DND-41 (cell line): ENCODE measurements at regions not wholly inside any gene's neighbourhood (a gene's known extent, or its start where the extent isn't known, plus 50 kb on each side); places are given as distances from the start of the nearest gene placed in this dataset.
A peak's percentile ranks its signal among the peaks of the same experiment; 100 is the strongest.

Experiments
- ATAC-seq: fragments of 200-7000 bp; cut with Tn5 transposase; 3 replicates; pipeline ENCODE4 v1.9.1; 2021; ENCODE audit warnings: low read depth; ENCODE audit not compliant: insufficient read depth
- DNase-seq: peaks from one replicate; pipeline ENCODE4 v3.0.0-alpha.2; 2020
- H2AFZ ChIP-seq: 2 replicates; pipeline ENCODE4 v1.6.0; 2012; ENCODE audit warnings: low read depth, low read length
- H3K27ac ChIP-seq: 2 replicates; pipeline ENCODE4 v1.5.1; 2012; ENCODE audit warnings: low read length, inconsistent platforms
- H3K27me3 ChIP-seq: fragments of 200-600 bp; sonication (generic); 2 replicates; pipeline ENCODE4 v1.6.0; 2012; ENCODE audit warnings: low read length, mild to moderate bottlenecking, inconsistent platforms; ENCODE audit not compliant: insufficient read depth, poor library complexity
- H3K36me3 ChIP-seq: 2 replicates; pipeline ENCODE4 v1.5.1; 2012; ENCODE audit warnings: low read length, inconsistent platforms; ENCODE audit not compliant: insufficient read depth
- H3K4me1 ChIP-seq: 2 replicates; pipeline ENCODE4 v1.5.1; 2012; ENCODE audit warnings: mild to moderate bottlenecking, low read length; ENCODE audit not compliant: insufficient read depth
- H3K4me2 ChIP-seq: 2 replicates; pipeline ENCODE4 v1.6.0; 2012; ENCODE audit warnings: mild to moderate bottlenecking, moderate library complexity, low read length, inconsistent platforms; ENCODE audit not compliant: insufficient read depth
- H3K4me3 ChIP-seq, 2 experiments: fragments of 200-600 bp in 1 of 2; shearing (Covaris generic) in 1 of 2; 2 replicates each; pipeline ENCODE4 v1.5.1; 2012 to 2016; ENCODE audit warnings: inconsistent platforms in 2 of 2, low read length in 2 of 2, mild to moderate bottlenecking in 2 of 2, low read depth in 1 of 2, moderate library complexity in 1 of 2
- H3K79me2 ChIP-seq: 2 replicates; pipeline ENCODE4 v1.6.0; 2012; ENCODE audit warnings: low read length, inconsistent platforms; ENCODE audit not compliant: insufficient read depth
- H3K9ac ChIP-seq: 2 replicates; pipeline ENCODE4 v1.6.0; 2012; ENCODE audit warnings: low read depth, mild to moderate bottlenecking, inconsistent platforms, low read length, moderate library complexity
- H3K9me3 ChIP-seq: 2 replicates; pipeline ENCODE4 v1.5.1; 2012; ENCODE audit warnings: low read length, moderate library complexity, mild to moderate bottlenecking, inconsistent platforms; ENCODE audit not compliant: insufficient read depth, severe bottlenecking
- H4K20me1 ChIP-seq: 2 replicates; pipeline ENCODE4 v1.6.0; 2012; ENCODE audit warnings: low read length; ENCODE audit not compliant: insufficient read depth
- CTCF ChIP-seq: IDR thresholded peaks from 2 replicates; pipeline ENCODE4 v1.5.1; 2012; ENCODE audit warnings: borderline replicate concordance, low read length, moderate library complexity, mild to moderate bottlenecking; ENCODE audit not compliant: poor library complexity, severe bottlenecking; ENCODE audit errors: extremely low read depth
- EZH2 ChIP-seq: IDR thresholded peaks from 3 replicates; pipeline ENCODE4 v1.6.1; 2012; ENCODE audit warnings: borderline replicate concordance, low read depth, mild to moderate bottlenecking, moderate library complexity, low read length, inconsistent platforms; ENCODE audit not compliant: severe bottlenecking

- no peak for TF ChIP-seq CTCF
- TF ChIP-seq EZH2 = no peak
- Histone ChIP-seq H2AFZ (no peak overlapping the region), H3K36me3 (no peaks in the 10 kb centered on the region), H3K9me3 (no peaks in the 10 kb centered on the region), H3K9ac (no peak overlapping the region), H3K4me3 (no peak overlapping the region), H4K20me1 (no peaks in the 10 kb centered on the region), H3K27ac (no peak overlapping the region), H3K4me1 (peaks cover 6% of the 10 kb centered on the region; the same call in 1 of the 2 replicates), H3K4me2 (no peak overlapping the region), H3K79me2 (no peaks in the 10 kb centered on the region), H3K27me3 (no peaks in the 10 kb centered on the region)
- no peak for DNase-seq
- 0 out of 3 replicates have a peak, but pooled peaks have one; percentile 31 for ATAC-seq
Measured at GRCh38 chrX:149267878-149268813, 237.0 kb downstream of the IDS start.

- Histone ChIP-seq H3K4me2 (no peak overlapping the region), H3K4me1 (no peaks in the 10 kb centered on the region), H3K27ac (no peak overlapping the region), H3K27me3 (no peaks in the 10 kb centered on the region), H3K36me3 (no peaks in the 10 kb centered on the region), H2AFZ (no peak overlapping the region), H3K9me3 (no peaks in the 10 kb centered on the region), H3K4me3 (no peak overlapping the region), H3K79me2 (no peaks in the 10 kb centered on the region), H3K9ac (no peak overlapping the region), H4K20me1 (no peaks in the 10 kb centered on the region)
- DNase-seq = no peak
- TF ChIP-seq CTCF (no peak), EZH2 (no peak)
- no peak for ATAC-seq
Measured at GRCh38 chrX:149262086-149262485, 243.0 kb downstream of the IDS start.

- Histone ChIP-seq H3K4me1 (no peaks in the 10 kb centered on the region), H3K36me3 (no peaks in the 10 kb centered on the region), H3K27ac (no peak overlapping the region), H3K27me3 (no peaks in the 10 kb centered on the region), H3K4me3 (no peak overlapping the region), H4K20me1 (no peaks in the 10 kb centered on the region), H3K79me2 (no peaks in the 10 kb centered on the region), H2AFZ (no peak overlapping the region), H3K9ac (no peak overlapping the region), H3K9me3 (no peaks in the 10 kb centered on the region), H3K4me2 (no peak overlapping the region)
- no peak for TF ChIP-seq CTCF
- TF ChIP-seq EZH2 = no peak
- DNase-seq (no peak), ATAC-seq (no peak)
Measured at GRCh38 chrX:149259241-149259640, 245.9 kb downstream of the IDS start.
